GM19023 (cell line): ENCODE measurements at regions not wholly inside any gene's neighbourhood (a gene's known extent, or its start where the extent isn't known, plus 50 kb on each side); places are given as distances from the start of the nearest gene placed in this dataset.

Experiments
- ATAC-seq: cut with Tn5 transposase; IDR thresholded peaks from one replicate; pipeline ENCODE4 v1.9.1; 2021; ENCODE audit warnings: mild to moderate bottlenecking, moderate library complexity; ENCODE audit not compliant: unreplicated experiment

DNA sequence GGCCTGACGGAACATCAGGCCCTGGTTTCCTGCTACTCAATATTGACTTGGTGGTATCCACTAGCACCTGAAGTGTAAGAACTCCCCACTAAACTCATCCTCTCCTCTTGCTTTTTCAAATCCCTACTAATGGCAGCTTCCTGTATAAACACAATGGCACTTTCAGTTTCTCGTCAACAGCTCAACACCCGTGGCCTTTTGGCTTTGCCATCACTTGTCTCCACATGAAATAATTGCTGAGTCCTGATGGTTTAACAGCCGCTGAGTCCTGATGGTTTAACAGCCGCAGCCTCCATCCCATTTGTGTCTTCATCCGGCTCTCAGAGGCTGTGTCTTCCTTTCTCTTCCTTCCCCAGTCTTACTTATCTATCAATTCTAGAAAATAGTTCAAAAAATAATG is 261.4 kb upstream of the PITRM1 start:
- ATAC-seq, result no peak

DNA sequence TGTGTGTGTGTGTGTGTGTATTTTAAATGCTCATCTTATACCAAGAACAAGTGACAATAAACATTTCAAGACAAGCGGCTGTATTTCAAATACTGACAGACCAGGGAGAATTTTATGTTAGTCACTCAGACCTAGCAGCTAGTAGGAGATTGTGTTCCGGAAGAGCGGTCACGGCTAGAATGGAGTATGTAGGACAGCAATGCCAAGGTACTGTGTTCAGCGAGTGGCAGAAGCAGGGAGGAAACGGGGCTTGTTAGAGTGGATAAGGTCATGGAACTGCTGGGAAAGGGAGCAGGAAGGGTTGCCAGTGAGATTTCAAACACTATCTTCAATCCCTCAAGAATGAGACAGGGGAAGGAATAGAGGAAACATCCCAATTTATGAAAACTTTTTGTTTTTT is 260.5 kb upstream of the PITRM1 start:
- ATAC-seq, result no peak

DNA sequence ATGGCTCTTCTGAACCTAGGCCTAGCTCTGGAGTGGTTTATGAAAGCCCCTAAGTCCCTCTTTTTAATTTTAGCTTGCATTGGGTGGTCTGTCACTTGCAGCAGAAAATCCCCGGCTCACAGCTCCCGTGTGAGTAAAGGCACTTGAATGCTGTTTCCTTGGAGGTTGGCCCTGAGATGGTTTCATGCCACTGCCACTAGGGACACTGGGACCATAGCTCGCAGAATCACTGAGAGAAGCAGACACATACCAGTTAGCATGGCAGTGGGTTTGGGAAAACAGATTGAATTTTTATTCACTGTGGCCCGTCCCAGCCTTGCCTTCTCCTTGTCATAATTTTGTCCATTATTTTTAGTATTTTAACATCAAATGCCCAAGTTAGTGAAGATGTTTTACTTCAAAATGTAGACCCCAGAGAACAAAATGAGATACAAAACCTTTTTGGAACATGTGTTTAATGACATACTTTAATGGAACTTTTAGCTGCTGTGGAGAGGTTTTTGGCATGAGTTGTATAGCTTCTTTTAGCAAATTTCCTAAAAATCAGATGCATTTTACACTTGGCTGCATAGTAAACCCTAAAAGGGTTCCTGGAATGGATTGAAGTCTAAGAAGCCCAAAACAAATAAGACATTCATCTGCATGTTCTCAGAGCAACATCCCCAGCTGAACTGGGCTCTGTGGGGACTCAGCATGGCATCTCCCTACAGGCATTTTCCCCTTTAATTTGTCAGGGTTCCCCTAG is 259.7 kb upstream of the PITRM1 start:
- no peak for ATAC-seq

DNA sequence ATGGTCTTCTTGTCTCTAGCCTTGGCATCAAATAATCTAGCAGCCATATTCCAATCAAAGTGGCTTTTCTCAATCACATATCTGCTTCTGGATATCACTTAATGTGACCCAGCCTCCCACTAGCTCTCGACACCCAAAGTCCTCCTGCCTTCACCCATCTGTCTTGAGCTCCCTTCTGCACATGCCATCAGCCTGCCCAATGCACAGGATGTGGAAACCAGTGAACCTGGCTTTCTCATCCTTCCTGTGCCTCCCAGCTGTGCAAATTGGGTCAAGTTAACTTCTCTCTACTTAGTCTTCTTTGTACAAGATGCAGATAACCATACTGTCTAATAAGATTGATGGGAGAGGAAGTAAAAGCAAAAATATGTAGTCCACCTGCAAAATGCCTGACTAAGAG is 257.9 kb upstream of the PITRM1 start:
- no peak for ATAC-seq

DNA sequence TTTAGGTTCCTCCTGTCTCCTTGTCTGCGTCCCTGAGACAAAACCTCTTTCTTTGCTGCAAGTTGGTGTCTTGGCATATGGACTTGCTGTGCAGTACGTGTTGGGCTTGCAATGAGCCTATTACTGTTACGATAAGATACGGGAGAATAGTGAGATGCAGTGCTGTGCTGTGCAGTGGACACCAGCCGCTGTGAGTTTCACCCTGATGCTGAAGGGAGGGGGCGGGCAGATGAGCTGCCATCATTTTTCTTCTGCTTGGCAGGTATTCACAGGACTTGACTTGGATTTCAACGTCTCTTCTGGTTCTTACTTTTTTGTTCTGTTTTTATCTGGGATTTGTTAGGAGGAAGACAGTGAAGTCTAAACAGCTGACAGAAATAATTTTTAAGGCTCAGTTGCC is 257.1 kb upstream of the PITRM1 start:
- no peak for ATAC-seq

DNA sequence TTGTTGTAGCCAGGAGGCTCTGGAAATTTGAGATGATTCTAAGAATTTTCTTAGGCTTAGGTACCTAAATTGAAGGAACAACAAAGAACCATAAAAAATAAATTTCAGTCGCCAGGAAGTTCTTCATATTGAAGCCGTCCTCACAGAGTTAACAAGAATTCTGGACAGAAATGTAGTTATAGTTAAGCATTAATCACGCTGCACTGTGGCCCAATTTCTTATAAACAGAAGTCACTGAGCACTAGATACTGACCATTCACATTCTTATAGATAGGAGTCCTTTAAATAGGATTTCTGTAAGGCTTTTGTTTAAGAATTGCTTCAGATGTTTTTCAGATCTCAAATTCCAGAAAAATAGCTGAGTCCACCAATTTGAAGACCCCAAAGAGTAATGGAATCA is 256.2 kb upstream of the PITRM1 start:
- no peak for ATAC-seq

DNA sequence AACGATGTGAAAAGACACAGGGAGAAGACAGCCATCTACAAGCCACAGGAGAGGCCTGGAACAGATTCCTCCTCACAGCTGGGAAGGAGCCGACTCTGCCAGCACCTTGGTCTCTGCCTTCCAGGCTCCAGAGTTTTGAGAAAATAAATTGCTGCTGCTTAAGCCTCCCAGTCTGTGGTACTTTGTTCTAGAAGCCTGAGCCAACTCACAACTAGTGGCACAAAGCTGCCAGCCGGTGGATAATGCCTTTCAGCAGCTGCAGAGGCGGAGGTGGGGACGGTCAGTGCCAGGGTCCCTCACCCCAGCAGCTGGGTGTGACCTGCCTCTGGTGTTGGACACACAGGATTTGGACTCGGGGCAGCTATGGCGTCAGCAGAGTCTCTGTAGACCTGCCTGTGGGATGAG is 255.4 kb upstream of the PITRM1 start:
- no peak for ATAC-seq

DNA sequence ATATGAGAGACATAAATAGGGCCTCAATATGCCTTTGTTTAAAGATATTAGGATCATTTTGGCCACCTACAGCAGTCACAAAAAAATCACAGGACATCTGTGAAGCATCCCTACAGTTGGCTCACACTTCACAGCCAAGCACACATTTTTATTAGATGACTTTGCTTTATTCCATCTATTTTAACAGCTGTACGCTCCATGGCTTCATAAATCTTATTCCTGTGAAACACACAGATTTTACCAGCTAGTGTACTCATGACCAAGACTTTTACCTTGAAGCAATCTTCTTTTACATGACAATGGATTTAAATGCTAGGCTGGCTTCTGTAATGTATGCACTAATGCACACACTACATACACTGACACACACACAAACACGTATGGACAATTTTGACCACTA is 254.8 kb upstream of the PITRM1 start:
- ATAC-seq, result no peak

DNA sequence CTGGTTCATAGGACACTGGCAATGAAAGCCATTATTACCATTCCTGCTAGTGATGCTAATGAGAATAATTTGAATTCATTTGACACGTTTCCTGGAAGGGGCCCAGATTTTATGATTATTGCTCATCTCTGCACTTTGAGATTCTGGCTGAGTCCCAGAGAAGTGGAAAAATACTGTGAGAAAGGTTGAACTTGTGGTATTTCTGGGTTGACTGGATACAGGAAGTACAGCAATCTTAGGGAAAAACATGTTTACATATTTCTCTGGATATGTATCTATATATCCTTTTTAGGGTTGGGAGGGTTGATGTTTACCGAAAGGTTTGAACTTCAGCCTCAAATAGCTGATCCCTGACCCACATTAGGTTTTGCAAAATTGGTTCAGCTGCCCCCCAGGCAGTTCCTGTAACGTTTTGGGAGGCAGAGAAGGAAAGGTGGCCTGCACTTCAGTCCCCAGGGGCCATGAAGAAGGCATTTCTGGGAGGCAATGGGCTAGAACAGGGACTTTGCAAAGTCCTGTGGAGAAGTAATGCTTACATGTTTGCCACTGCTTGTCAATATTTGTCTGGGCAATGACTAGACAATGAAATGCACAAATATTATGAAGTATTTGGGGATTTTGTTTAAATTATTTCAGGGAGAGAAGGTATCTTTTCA is 253.7 kb upstream of the PITRM1 start:
- ATAC-seq, result no peak

DNA sequence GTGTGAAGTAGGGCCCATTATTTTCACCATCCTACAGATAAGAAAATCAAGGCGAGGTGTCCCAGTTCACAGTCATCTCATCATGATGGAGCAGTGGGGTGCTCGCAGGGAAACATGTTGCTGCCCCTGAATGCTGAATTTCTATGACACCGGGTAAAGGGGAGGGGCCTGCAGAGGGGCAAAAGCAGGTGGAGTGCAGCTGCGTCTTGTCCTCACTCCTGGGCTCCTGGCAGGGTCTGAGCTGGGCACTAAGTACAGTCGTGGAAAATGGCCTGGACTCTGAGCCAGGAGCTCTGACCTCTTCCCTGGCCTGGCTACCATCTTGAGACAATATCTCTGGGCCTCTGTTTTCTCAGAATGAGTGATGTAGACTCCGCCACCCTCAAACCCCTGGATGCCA is 253.1 kb upstream of the PITRM1 start:
- no peak for ATAC-seq

DNA sequence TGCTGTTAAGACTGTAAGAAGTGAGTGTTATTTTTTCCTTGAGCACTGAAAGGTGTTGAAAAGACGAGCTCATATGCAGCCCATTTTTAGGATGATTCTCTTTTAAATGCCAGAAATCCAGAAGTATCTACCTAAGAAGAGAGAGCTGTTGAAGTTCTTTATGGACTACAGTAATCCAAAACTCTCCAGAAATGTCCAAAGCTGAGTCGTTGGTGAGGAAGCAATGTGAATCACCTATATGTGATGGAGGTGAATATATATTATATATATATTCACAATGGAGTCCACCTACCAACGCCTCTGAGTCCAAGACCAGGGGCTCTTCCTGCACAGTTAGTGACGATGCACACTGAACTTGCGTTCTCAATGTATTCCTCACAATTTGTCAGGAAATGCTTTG is 252.7 kb upstream of the PITRM1 start:
- ATAC-seq, result no peak

DNA sequence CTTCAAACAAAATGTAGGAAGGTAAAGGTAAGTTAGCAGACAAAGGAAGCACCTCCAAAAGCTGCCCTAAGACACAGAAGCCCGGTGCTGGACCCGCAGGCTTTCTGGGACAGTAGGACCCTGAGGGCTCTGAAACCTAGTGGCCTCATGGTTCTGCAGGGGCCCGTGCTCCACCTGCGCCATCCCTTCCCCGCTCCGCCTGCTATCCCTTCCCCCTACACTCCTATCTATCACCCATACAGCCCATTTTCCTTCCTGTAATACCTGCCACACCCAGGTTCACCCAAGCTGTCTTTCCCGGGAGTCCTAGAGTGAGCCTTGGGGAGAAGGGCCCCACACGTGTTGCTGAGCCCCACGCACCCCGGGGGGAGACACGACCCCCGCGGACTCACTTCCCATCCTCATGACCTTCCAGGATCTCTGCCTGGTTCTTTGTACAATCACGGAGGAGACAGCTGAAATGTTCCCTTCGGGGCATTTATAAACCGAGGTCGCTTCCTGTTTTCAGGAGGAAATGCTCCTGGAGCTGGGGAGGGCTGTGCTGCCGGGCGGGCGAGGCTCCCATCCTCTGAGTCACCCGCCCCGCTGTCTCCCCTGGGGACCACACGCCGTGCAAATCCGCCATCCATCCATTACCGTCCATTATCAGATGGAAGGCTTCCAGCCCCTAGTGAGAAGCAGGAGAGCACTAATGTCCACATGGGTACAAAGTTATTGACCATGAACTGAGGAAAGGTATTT is 251.7 kb upstream of the PITRM1 start:
- no peak for ATAC-seq

DNA sequence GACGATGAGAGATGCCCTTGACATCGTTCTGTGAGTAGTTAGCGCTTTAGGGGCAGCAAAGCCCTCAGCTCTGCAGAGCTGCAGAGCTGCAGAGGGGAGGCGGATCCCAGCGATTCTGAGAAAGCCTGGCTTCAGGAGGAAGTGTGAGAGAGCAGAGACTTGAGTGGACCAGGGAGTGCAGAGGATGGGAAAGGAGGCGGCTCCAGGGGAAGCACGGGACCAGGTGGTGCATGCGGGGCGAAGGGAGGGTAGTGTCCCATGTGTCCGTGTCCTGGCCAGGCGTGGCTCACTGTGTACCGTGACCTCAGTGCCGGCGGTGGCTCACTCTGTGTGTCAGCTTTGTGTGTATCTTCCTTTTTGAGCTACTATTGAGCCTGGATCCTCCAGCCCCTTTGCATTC is 250.8 kb upstream of the PITRM1 start:
- no peak for ATAC-seq

DNA sequence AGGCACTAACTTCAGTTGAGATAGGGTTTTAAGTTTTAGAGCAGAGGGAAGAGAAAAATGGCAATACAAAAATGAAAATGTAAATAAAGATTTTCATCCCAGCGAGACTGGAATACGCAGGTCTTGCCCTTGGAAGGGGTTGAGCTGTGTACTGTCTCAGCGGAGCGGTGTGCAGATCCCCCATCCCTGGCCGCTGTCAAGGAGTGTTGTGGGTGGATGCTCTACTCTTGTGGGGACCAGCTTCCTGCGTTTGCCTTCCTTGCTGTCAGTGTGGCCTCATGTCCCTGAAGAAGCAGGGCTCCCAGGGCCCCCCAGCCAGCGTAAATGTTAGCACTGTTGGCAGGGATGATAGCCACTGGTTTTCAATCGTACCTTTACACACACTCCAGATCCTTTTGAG is 249.7 kb upstream of the PITRM1 start:
- no peak for ATAC-seq

DNA sequence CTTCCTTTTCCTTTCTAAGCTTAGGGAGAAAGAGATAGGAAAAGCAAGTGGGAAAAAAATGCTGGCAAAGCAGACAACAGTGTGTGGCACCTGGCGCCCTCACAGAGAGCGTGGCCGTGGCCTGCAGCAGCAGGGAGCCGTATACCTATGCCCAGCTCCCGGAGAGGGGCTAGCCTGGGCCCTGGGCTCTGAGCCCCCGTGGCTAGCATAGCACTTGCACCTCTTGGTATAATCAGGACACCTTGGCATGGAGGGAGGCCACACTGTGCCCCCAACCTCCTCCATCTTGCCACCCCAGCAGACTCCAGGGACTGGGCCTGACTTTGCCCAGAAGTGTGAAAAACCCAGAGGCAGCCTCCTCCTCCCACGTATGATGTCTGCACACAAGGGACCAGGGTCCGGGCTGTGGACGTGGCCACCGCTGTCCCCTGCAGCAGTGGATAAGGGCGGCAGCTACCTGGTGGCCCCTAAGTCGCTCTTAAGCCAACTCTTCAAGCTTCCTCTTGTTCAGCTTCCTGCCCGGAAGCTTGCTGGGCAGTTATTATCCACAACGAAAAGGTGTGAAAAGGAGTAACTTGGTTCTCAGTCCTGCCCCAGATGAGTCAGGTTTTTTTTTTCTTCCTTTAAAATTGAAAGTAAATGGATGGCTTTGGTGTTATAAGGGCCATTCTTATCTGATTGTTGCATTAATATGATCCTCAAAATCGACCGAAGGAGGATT is 249.1 kb upstream of the PITRM1 start:
- no peak for ATAC-seq

DNA sequence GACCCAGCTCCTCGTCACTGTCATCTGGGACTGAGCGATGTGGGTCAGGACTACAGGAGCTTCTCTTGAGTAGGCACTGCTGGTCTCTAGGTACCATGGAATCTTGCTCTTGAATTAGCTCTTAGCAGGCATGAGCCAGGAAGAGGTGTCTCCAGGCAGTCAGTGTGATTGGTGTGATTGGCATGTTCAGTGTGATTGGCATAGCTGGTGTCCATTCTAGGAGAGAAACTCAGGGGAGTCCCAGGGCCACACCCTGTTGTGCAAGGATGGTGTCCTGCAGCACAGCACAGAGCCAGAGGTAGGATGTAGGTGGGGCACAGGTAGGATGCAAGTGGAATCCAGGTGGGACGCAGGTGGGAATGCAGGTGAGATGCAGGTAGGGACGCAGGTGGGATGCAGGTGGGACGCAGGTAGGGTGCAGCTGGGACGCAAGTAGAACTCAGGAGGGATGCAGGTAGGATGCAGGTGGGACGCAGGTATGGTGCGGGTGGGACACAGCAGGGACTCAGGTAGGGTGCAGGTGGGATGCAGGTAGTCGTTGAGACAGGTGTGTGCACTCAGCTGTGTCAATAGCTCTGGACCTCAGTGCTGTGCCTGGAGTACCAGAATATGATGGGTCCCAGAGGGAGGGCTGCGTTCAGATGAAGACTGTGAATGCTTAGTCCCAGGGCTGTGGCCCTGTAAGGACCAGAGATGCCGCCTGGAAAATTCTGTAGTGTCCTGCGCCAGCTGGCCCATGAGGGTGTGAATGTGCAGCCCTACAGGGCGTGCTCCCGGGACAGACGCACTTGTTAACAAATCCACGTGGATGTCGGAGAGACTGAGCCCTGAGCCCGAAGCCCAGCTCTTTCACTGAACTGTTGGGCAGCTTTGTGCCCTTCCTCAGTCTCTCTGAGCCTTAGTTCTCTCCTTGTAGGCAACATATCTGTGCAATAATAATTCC is 248.2 kb upstream of the PITRM1 start:
- ATAC-seq, result no peak

DNA sequence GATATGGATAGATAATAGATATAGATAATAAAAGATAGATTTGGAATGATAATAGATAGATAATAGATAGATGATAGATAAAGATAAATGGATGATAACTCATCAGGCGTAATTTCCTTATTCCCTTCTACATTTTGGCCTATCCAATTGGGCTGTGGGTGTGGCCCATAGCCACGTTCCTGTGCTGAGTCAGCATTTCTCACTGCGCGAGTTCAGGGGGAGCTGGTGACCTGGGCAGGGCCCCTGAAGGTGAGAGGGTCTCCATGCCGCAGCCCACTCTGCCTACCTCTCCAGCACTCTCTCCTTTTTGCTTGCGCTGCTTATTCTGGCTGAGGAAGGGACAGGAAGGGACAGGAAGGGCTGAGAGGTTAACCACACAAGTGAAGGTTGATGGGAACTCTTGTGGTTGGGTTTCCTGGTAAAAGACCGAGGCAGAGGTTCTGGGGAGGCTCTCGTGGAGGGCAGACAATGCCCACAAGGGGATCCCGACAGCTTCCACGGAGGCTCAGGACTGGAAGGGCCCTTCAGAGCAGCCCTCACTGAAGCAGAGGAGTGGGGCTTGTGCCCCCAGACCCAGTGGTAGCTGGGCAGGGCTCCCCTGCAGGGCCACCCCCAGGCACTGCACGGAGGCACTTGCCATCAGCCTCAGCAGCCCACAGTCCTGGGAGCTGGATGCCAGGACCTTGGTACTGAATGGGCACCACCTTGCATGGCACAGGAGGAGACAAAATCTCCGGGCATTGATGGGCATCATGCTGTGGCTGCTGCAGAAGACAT is 247.3 kb upstream of the PITRM1 start:
- no peak for ATAC-seq

DNA sequence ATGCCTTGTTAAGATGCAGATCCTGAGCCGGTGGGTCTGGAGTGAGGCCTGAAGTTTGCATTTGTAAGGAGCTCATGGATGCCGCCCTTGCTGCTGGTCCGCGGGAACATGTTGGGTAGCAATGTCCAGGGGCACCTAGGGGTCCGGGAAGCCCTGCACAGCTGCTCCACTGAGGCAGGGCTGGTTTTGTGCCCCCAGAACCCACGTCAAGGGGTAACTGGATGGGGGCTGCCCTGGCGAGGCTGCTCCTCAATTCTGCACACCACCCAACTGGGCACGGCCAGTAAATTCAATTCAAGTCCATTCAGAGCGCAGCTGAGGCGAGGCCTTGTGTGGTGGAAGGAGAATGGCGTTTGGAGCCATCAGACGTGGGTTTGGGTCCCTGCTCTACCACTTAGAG is 246.3 kb upstream of the PITRM1 start:
- no peak for ATAC-seq

DNA sequence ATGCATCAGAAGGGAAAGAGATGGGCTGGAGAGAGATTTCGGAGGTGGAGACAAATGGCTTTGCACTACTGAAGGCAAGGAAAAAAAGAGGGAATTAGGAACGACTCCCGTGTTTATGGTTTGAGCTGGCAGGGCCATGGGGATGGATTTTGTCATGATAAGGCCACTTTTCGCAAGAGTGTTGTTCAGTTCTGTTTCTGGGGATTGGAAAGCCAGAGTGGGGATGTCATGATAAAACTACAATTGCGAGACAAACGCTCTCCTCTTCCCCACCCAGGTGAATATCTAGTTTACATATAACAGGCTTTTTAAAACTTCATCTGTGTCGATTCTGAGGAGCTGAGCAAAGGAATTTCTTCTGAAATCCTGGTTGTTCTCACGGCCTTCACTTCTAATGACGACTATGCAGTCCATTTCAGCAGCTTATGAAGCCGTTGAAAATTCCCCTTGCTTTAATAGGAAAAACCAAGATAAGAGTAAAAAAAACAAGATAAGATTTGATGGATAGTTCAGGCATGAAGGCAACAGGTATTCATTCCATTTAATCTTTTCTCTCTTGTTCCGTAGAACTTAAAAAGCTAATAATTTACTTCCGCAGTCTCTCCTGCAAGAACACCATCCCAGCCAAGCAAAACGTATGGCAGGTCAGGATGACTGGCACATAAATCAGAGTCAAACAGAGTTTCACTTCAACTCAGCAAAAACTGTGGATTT is 245.6 kb upstream of the PITRM1 start:
- no peak for ATAC-seq
